Muscle layer of colon (tissue), 2 donors: ENCODE measurements at regions not wholly inside any gene's neighbourhood (a gene's known extent, or its start where the extent isn't known, plus 50 kb on each side); places are given as distances from the start of the nearest gene placed in this dataset.

Source experiments
- H3K27ac ChIP-seq: one replicate; pipeline ENCODE4 v1.7.0; 2013; ENCODE audit warnings: low read depth, mild to moderate bottlenecking, low read length, moderate library complexity
- H3K27me3 ChIP-seq, 2 donors: one replicate each; pipeline ENCODE4 v1.7.0; 2013; ENCODE audit warnings: low read length in 2 of 2, mild to moderate bottlenecking in 2 of 2; ENCODE audit not compliant: insufficient read depth in 2 of 2, control insufficient read depth in 1 of 2
- H3K36me3 ChIP-seq: one replicate; pipeline ENCODE4 v1.7.0; 2013; ENCODE audit warnings: mild to moderate bottlenecking, low read length; ENCODE audit not compliant: insufficient read depth
- H3K4me1 ChIP-seq: one replicate; pipeline ENCODE4 v1.7.0; 2013; ENCODE audit warnings: mild to moderate bottlenecking, low read length; ENCODE audit not compliant: insufficient read depth
- H3K4me3 ChIP-seq, 2 donors: one replicate each; pipeline ENCODE4 v1.7.0; 2013; ENCODE audit warnings: low read length in 2 of 2, low read depth in 1 of 2, mild to moderate bottlenecking in 1 of 2, moderate library complexity in 1 of 2
- H3K9ac ChIP-seq: one replicate; pipeline ENCODE4 v1.7.0; 2013; ENCODE audit warnings: low read length
- H3K9me3 ChIP-seq: one replicate; pipeline ENCODE4 v1.7.0; 2013; ENCODE audit warnings: mild to moderate bottlenecking, low read length
- donor health status: abdominal sarcoma.
- donor health status: Adenocarcinoma of cecum.

DNA sequence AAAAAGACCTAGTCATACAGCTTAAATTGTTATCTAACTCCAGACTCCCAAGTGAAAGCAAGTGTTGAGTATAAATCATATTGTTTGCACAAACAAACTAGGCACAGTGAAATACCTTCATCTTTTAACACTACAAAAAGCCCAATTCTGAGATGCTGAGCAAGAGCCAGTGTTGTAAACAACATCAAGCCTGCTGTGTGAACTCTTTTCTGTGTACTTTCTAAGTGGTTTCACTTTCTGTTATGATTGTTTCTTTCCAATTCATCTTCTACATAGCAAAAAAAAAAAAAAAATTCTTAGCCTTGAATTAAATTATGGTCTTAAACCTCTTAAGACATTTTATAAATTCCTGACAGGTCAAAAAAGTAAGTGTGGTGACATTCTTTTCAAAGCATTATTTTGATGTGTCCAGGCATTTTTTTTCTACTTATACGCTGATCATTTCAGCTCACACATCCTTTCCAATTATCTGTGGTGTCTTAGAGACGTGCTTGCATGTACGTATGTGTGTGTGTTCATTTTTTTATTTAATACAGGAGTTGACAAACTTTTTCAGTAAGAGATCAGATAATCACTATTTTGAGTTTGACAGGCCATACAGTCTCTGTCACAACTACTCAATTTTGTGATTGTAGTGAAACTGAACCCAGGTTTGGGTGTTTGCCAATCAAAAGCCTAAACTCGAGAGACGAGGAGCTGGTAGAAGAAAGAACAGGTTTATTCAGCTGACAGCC is 556.1 kb downstream of the CDH9 start:
- no peaks in the 10 kb centered on the region for H3K36me3 ChIP-seq
- H3K9me3 ChIP-seq = no peaks in the 10 kb centered on the region
- no peaks in the 10 kb centered on the region for H3K27me3 ChIP-seq
- H3K4me3 ChIP-seq = peak overlapping the region in 1 of 2 donors; percentile 55
- H3K9ac ChIP-seq = no peak overlapping the region
- H3K4me1 ChIP-seq = no peaks in the 10 kb centered on the region
- no peak overlapping the region for H3K27ac ChIP-seq

DNA sequence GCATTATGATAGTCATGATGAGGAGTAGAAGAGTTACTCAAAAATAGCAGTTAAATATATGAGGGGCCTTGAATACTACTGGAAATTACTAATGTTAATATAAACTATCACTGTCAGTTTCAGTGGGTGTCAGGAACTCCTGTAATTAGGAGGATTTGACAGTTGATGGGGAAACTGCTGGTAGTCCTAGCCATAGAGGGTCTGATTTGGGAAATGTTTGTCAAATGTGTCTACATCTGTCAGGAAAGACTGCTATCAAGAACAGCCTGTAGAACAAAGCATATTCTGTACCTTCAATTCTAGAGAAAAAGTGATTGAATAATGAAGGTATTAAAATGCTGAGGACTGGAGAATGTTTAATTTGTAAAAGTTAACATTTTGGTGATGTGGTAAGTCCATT is 567.9 kb downstream of the CDH9 start:
- Histone ChIP-seq H3K27ac (no peak overlapping the region), H3K36me3 (no peaks in the 10 kb centered on the region), H3K9ac (no peak overlapping the region), H3K9me3 (no peaks in the 10 kb centered on the region), H3K4me3 (no peak overlapping the region), H3K27me3 (no peaks in the 10 kb centered on the region), H3K4me1 (no peaks in the 10 kb centered on the region)

DNA sequence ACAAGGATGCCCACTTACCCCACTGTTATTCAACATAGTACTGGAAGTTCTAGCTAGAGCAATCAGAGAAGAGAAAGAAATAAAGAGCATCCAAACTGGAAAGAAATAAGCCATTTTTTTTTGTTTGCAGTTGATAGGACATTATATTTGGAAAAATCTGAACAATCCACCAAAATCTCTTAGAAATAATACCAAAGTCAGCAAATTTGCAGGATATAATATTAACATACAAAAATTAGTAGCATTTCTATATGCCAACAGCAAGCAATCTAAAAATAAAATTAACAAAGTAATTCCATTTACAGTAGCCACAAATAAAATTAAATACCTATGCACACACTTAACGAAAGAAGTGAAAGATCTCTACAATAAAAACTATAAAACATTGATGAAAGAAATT is 599.3 kb downstream of the CDH9 start:
- Histone ChIP-seq H3K4me1 (no peaks in the 10 kb centered on the region), H3K9me3 (no peaks in the 10 kb centered on the region), H3K36me3 (no peaks in the 10 kb centered on the region), H3K27ac (no peak overlapping the region), H3K4me3 (no peak overlapping the region), H3K9ac (no peak overlapping the region), H3K27me3 (no peaks in the 10 kb centered on the region)

DNA sequence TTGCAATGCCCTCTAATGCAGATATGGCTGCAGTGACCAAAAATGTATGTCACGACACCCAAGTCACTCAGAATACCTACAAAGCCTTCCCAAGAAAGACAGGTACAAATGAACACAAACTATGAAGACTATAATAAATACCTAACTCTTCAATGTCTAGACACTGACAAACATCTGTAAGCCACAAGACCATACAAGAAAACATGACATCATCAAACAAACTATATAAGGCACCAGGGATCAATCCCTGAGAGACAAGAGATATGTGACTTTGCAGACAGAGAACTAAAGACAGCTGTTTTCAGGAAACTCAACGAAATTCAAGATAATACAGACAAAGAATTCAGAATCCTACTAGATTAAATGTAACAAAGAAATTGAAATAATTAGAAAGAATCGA is 603.7 kb downstream of the CDH9 start:
- Histone ChIP-seq H3K9me3 (no peaks in the 10 kb centered on the region), H3K27me3 (no peaks in the 10 kb centered on the region), H3K4me1 (no peaks in the 10 kb centered on the region), H3K27ac (no peak overlapping the region), H3K36me3 (no peaks in the 10 kb centered on the region), H3K9ac (no peak overlapping the region), H3K4me3 (no peak overlapping the region)

DNA sequence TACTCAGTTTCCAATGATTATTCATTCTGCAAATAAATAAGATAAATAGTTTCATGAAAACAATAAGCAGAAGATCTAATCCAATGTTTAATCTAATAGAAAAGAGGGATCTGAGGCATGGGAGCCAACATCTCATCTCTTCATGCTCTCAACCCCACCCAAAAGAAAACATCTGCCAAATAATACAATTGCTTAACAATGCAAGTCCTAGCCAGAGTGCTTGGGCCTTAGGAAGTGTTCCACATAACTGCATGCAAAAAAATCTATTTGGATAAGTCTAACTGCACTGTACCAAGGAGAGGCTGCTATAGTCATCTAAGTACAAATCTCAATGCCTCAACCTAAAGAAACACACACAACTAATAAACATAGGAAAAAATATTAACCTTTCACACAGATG is 606.0 kb downstream of the CDH9 start:
- no peak overlapping the region for H3K9ac ChIP-seq
- no peaks in the 10 kb centered on the region for H3K4me1 ChIP-seq
- no peaks in the 10 kb centered on the region for H3K9me3 ChIP-seq
- H3K27ac ChIP-seq = no peak overlapping the region
- H3K36me3 ChIP-seq = no peaks in the 10 kb centered on the region
- H3K27me3 ChIP-seq = no peaks in the 10 kb centered on the region
- no peak overlapping the region for H3K4me3 ChIP-seq

DNA sequence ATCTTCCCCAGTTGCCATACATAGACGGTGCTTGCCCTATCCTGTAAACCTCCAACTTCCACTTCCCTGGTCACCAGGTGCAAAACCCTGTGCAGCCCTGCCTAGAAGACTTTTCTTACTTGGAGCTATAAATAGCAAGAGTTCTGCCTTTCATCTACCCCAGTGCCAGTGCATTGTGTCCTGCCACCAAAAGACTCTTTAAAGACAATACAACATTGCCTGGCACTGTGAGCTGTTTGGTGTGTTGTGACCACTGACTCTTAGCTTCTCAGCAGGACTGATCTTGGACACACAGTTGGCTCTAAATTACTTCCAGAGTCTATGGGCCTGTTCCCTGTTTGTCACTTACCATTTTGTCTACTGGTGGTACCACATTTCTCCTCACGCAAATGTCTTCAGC is 608.1 kb downstream of the CDH9 start:
- H3K4me3 ChIP-seq = no peak overlapping the region
- no peaks in the 10 kb centered on the region for H3K36me3 ChIP-seq
- no peak overlapping the region for H3K9ac ChIP-seq
- no peak overlapping the region for H3K27ac ChIP-seq
- H3K27me3 ChIP-seq = no peaks in the 10 kb centered on the region
- no peaks in the 10 kb centered on the region for H3K9me3 ChIP-seq
- no peaks in the 10 kb centered on the region for H3K4me1 ChIP-seq

DNA sequence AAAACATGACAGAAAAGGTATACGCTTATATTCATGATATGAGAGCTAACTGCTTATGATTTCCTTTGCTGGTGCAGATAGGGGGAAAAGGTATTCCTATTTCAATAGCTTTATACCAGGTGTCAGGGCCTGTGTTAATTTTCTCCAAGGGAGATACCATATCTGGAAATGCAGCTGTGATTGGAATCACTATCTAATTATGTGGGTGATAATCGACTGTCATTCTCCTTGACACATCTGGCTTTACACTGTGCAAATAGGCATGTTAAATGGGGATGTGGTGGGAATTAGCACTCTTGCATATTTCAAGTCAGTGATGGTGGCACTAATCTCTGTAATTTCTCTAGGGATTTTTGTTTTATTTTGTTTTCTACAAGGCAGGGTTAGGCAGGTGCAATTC is 611.1 kb downstream of the CDH9 start:
- no peak overlapping the region for H3K4me3 ChIP-seq
- no peaks in the 10 kb centered on the region for H3K4me1 ChIP-seq
- H3K9ac ChIP-seq = no peak overlapping the region
- no peaks in the 10 kb centered on the region for H3K27me3 ChIP-seq
- H3K36me3 ChIP-seq = no peaks in the 10 kb centered on the region
- no peaks in the 10 kb centered on the region for H3K9me3 ChIP-seq
- no peak overlapping the region for H3K27ac ChIP-seq

DNA sequence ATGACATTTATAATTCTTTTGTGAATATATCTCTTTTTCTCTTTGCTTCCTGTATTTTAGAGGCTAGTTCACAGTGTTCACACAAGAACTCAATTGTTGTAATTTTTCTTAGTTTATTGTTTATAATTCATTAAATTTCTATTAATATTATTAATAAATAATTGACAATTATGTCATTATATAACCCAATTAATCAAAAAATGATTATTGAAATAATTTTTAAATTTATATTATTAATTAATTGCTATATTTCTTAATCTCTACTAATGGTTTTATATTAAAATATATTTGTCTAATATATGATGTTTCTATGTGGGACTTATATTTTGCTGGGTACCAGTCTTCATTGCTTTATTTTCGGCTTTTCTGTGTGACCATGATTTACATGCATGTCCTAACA is 618.4 kb downstream of the CDH9 start:
- H3K27me3 ChIP-seq = no peaks in the 10 kb centered on the region
- H3K9ac ChIP-seq = no peak overlapping the region
- H3K9me3 ChIP-seq = no peaks in the 10 kb centered on the region
- no peak overlapping the region for H3K4me3 ChIP-seq
- H3K27ac ChIP-seq = no peak overlapping the region
- H3K4me1 ChIP-seq = no peaks in the 10 kb centered on the region
- H3K36me3 ChIP-seq = no peaks in the 10 kb centered on the region

DNA sequence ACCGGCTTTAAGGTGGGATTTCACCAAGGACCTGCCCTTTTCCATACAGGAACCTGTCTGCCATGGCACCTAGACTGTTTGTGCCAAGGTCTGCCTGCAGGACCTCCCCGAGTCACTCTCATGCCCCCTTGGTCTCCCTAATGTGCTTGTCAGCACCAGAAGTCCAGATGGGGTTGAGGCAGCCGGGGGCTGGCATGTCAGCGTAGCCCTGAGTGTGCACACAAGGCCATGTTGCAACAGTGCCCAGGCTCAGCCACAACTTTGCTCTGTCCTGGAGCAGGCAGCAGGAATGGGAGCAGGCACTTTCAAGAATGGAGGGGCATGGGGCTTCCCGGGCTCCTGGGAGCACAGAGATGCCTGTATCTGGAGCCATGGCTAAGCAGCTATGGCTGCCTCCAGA is 621.5 kb downstream of the CDH9 start:
- Histone ChIP-seq H3K4me1 (no peaks in the 10 kb centered on the region), H3K27ac (no peak overlapping the region), H3K4me3 (no peak overlapping the region), H3K36me3 (no peaks in the 10 kb centered on the region), H3K9me3 (no peaks in the 10 kb centered on the region), H3K27me3 (no peaks in the 10 kb centered on the region), H3K9ac (no peak overlapping the region)

DNA sequence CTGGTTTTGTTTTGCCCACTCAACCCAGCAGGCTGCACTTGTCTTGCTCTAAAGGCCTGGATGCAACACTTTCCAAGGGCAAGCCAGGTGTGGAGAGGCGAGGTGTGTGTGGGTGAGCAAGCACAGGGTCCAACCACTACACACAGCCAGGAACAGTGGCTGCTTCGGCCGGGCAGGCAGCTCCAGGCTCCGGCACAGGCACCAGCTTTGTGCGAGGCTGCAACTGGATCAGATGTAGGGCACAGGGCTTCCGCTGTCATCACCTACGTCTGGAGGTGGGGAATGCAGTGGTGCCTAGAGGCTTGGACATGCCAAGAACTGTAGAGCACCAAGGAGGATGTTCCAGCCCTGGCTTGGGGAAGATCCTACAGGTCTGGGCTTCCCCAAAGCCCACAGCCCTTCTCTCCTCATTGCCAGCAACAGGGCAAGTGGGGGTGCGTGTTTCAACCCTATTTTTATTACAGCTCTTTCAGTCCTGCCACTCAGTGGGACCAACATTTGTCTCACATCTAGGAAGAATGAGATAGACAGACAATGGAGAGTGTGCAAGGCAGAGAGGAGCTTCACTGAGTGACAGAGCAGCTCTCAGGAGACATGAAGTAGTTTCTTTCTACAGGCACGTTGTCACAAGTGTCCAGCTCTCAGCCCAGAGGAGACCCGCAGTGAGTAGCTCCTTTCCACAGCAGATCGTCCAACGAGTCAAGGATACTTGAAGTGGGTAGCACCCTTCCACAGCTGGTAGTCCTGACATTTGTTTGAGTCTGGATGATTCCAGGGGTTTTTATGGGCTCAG is 622.2 kb downstream of the CDH9 start:
- no peak overlapping the region for H3K9ac ChIP-seq
- H3K4me3 ChIP-seq = no peak overlapping the region
- H3K4me1 ChIP-seq = no peaks in the 10 kb centered on the region
- no peaks in the 10 kb centered on the region for H3K36me3 ChIP-seq
- H3K27ac ChIP-seq = no peak overlapping the region
- no peaks in the 10 kb centered on the region for H3K9me3 ChIP-seq
- H3K27me3 ChIP-seq = no peaks in the 10 kb centered on the region

DNA sequence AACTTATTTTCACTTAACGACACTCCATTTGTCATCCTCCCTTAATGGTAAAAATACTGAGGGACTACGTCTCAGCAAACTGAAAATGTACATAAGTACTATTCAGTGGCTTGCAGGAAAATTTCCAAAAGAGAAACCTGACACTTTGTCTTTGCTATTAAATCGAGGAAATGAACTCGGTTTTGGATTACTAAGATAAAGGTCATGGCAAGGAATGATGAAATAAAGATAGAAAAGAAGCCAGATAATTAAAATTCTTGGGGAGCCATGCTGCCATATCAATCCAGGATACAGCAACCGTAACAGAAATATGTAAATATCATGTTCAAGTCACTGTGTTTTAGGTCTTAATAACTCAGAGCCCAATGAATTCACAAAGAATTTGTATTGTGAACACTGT is 647.8 kb downstream of the CDH9 start:
- H3K4me1 ChIP-seq = no peaks in the 10 kb centered on the region
- no peak overlapping the region for H3K27ac ChIP-seq
- H3K9me3 ChIP-seq = no peaks in the 10 kb centered on the region
- no peak overlapping the region for H3K4me3 ChIP-seq
- no peak overlapping the region for H3K9ac ChIP-seq
- H3K36me3 ChIP-seq = no peaks in the 10 kb centered on the region
- H3K27me3 ChIP-seq = no peaks in the 10 kb centered on the region

DNA sequence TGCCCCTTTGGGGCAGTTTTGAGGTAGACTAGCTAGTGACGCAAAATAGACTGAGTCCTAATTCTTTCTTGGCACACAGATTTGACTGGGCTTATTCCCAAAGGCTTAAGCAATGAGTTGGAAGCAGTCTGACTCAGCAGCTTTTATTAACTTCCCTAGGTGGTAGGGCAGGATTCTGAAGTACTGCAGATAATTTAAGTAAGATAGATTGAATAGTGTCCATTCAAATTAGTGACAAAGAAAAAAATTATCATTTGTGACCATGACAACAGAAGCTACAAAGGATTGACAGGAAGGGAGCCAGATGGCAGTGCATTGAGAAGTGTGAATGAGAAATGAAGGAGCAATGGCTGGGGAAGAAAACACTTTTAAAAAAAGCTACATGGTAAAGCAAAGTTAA is 649.4 kb downstream of the CDH9 start:
- H3K9ac ChIP-seq = no peak overlapping the region
- no peaks in the 10 kb centered on the region for H3K27me3 ChIP-seq
- no peak overlapping the region for H3K4me3 ChIP-seq
- no peaks in the 10 kb centered on the region for H3K9me3 ChIP-seq
- H3K36me3 ChIP-seq = no peaks in the 10 kb centered on the region
- no peaks in the 10 kb centered on the region for H3K4me1 ChIP-seq
- H3K27ac ChIP-seq = no peak overlapping the region
